NCI-H774 (cell line): ENCODE measurements at regions not wholly inside any gene's neighbourhood (a gene's known extent, or its start where the extent isn't known, plus 50 kb on each side); places are given as distances from the start of the nearest gene placed in this dataset.

Experiments
- DNase-seq: peaks from one replicate; lab custom pipeline; 2025; lab: John Stamatoyannopoulos, UW

DNA sequence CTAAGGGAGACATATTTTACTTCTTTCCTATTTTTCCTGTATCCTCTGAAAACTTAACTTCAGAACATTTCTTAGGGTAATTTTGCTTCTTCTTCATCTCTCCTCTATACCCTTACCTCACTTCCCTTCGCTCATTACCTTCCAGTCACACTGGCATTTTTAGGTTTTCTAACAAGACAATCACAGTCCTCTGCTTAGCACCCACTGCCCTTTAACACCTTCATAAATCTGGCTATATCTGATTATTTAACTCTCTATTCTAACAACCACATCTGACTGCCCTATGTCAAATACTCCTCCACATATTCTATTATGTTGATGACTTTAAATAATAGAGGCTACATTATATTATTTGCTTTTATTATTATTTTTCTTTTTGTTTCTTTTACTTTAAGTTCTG lies 1058.0 kb upstream of the CNTN5 start:
- no peak for DNase-seq

DNA sequence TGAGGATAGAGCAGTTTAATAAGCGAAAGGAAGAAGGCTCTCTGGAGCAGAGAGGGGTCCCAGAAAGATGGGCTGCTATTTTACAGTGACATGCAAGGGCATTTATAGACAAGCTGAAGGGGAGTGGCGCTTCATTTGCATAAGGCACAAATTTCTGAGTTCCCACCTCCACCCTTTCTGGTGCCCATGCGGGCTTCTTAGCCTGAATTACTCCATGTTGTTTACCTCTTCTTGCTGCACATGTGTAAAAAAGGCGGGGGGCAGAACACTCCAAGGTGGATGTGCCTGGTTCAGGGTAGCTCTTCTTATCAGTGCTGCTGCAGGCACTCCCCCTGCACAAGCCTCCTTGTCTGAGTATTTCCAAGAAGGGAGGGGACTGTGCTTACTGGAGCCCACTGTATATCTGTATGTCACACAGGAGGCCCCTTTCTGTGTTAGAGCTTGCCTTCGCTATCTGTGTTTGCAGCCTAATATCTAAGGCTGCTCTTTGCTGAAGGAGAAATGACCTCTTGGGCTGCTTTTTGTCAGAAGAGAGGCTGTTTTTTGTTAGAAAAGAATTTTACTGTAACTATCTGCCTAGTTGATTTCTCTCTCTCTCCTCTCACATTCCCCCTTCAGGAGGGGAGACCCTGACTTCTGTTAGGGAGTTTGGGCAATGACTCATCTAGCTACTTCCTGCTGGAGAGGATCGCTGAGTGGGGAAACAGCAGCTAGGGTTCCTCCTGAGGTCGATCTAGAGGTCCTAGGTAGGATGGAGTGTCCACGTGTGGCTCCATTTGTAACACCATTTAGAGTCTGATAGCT lies 1057.0 kb upstream of the CNTN5 start:
- DNase-seq = no peak

DNA sequence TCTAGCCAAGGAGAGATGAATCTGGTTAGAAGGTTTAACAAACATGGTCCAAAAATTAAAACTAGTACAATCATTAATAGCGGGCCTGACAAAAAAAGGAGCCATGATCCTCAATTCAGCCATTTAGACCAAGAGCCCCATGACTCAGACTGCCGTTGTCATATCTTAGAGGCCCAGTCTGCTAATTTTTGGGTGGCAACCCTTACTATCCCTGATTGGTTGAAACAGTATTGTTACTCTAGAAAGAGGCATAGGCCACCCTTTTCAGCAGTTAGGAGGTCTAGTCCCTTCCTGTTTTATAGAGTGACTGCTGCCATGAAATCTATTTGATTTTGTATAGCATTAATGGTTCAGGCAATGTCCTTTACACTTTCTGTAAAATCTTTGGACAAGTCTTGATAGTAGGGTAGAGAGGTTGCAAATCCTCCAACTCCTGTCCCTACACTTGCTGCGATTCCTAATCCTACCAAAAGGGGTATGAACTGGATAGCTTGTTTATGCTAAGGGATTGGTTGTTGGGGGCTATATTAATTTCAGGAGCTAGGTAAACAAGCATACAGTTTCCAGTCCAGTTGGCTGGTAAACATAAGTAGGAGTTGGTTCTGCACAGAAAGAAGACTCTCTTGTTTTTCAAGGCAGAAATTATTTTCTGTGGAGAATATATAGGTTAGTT lies 1056.3 kb upstream of the CNTN5 start:
- no peak for DNase-seq

GRCh38 chr11:97965849-97966646 lies 1054.7 kb upstream of the CNTN5 start:
- no peak for DNase-seq

GRCh38 chr11:97966901-97967300 lies 1053.8 kb upstream of the CNTN5 start:
- no peak for DNase-seq

DNA sequence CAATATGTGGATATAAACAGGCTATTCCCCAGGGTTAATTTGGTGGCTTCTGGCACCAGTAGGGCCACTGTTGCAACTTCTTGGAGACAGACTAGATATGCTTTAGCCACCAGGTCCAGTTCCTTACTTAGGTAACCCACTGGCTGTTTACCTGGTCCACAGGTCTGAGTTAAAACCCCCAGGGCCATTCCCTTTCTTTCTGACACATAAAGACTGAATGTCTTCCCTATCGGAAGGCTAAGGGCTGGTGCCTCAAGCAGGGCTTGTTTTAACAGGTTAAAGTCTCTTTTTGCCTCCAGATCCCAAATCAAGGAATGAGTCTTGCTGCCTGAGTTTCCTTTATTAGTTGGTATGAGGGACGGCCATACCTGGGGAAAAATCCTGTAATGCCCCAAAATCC lies 1052.7 kb upstream of the CNTN5 start:
- no peak for DNase-seq

DNA sequence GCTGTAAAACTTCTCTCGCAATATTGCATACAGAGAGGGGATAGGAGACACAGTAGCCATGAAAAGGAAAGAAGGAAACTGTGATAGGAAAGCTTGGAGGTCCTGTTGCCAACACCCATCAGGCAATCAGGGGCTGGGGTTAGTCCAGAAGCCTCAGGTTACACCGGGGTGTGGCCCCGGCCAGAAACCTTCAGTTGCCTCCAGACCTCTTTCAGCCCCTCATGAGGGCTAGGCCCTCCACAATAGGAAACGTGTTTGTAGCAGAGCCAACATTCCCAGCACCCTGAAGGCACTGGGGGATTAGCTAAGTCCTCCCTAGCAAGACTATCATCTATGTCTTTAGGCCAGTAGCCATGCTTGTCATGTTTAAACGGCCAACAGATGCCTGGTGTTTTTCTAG lies 1048.0 kb upstream of the CNTN5 start:
- DNase-seq = no peak

GRCh38 chr11:97973352-97973857 lies 1047.3 kb upstream of the CNTN5 start:
- DNase-seq = no peak

DNA sequence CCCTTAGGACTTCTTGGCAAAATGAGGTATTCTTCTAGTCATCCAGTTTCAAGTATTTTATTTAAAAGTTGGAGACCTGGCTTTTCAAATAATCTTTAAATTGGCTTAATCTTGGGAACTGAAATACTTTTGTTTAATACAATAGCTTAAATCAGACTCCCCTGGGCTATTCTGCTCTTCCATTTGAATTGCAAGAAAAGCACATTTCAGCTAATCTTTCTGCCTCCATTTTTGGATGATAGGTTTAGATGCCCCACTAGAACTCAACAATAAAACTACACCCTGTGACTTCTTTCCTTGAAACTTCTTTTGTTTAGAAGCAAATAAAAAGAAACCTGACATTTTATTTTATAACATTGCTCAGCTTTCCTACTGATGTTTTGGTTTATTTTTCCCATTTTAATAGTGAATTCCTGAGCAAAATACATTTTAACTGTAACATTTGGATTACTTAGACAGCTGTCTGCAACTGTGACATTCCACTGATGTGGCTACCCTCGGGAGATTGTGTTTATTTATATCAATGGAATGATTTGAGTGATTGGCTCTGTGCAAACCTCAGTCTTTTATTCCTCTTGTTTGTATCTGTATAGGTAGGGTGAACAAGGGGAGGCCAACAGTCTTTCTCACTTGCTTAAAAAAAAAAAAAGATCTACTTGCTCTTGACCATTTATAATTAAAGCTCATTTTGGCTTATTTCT lies 1045.8 kb upstream of the CNTN5 start:
- no peak for DNase-seq

- DNase-seq = no peak
Observed at GRCh38 chr11:97977726-97978125, 1043.0 kb upstream of the CNTN5 start.

GRCh38 chr11:97979741-97980140 lies 1041.0 kb upstream of the CNTN5 start:
- DNase-seq = no peak

GRCh38 chr11:97982512-97982911 lies 1038.2 kb upstream of the CNTN5 start:
- DNase-seq = no peak

DNA sequence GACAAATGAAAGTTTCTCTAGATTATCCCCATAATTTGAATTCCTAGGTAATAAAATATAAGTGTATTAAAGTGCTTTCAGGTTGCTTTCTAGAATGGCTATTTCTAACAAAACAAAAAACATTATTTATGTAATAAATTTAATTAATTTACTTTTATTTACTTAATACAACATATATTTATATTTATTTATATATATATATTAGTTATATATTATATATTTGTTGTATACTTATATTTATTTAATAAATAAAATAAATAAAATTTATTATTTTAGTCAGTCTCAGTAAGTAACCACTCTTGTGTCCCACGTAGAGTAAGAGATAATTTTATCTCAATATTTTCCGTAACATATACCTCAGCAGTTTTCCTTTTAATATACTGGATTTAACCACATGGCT lies 1031.6 kb upstream of the CNTN5 start:
- no peak for DNase-seq

GRCh38 chr11:97990162-97990920 lies 1030.4 kb upstream of the CNTN5 start:
- no peak for DNase-seq

DNA sequence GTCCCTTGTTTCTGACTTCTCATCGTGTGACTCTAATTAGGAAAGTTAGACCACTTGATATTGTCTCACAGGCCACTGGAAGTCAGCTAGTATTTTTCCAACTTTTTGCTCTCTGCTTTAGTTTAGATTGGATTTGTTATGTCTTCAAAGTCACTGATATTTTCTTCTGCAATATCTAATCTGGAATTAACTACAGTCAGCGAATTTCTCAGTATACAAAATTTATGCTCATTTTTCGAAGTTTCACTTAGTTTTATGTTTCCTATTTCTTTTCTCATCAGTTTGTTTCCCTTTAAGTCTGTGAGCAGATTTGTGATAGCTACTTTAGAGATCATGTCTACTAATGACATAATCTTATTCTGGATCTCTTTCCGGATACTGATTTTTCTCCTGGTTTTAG lies 1027.2 kb upstream of the CNTN5 start:
- no peak for DNase-seq

GRCh38 chr11:97995874-97996273 lies 1024.9 kb upstream of the CNTN5 start:
- no peak for DNase-seq

- DNase-seq = no peak
Observed at GRCh38 chr11:97996762-97997161, 1024.0 kb upstream of the CNTN5 start.

DNA sequence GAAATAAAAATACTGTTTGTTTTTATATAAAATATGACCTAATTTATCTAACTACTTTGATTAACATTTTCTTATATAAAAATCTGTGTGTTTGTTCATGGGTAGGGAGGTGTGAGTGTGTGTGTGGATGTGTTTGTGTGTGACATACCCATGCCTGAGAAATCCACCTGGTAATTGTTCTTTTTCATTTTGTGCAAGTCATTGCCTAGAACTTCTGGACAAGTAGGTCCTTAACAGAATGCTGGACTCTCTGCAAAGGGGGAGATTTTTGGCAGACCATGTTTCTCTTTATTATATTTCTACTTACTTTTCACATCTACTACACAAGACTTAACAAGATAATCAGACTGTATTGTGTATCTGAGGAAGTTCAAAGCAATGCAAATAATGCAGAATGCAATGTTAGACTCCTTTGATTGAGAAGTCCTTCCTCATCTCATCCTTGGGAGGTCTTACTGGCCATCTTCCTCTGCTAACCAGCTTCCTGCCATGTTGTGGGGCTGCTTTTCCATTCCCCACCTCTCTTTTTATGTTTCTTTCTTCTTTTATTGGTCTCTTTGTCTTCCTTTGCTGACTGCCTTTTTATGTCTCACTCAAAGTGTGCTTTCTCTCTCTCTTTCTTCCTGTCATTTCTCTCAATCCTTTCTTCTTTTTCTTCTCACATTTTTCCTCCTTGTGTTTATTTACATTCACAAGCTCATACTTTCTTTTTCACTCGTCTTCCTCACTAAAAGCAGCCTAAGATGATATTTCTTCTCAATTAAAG lies 1017.0 kb upstream of the CNTN5 start:
- DNase-seq = no peak

- DNase-seq = no peak
Observed at GRCh38 chr11:98007072-98007471, 1013.7 kb upstream of the CNTN5 start.

DNA sequence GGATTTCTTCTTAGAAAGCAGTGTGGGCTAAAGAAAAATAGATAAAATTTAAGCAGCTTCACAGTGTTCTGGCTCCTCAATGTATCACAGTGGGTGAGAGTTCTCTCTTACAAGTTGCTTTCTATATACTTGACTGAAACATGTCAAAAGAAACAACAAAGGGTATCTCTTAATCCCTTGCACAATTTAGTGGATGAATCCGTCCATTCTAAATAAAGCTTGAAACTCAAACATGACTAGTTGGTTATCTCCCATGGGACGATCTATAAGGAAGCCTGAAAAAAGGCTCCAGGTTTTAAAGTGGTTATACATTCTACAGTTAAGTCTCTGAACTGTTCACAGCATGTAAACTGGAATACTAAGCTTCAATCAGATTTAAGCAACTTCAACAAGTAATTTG lies 993.1 kb upstream of the CNTN5 start:
- no peak for DNase-seq

DNA sequence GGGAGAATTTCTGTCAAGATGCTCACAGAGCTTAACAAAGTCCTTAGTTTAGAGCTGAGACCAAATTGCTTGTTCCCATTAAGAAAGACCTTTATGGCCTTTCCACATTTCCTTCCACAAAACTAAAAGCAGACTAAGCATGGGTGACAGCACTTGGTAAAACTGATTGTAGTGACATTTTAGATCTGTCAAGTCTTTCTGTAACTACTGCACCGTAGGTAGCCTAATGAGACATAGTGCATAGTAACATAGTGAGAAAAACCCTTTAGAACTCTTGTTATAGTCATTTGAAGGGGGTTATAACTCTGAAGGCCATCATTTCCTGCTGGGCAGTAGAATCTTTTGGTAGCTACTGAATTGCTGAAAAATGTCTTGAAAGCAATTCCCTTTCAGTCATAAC lies 990.9 kb upstream of the CNTN5 start:
- DNase-seq = no peak
